HEK293T (cell line): ENCODE measurements at regions not wholly inside any gene's neighbourhood (a gene's known extent, or its start where the extent isn't known, plus 50 kb on each side); places are given as distances from the start of the nearest gene placed in this dataset.

ENCODE experiments used
- ARNT ChIP-seq: fragments of 450-650 bp; IDR thresholded peaks from 2 replicates; pipeline ENCODE4 v1.6.1; 2017; ENCODE audit warnings: mild to moderate bottlenecking
- BHLHE40 ChIP-seq: fragments of 450-650 bp; IDR thresholded peaks from 2 replicates; pipeline ENCODE4 v1.6.1; 2016; ENCODE audit warnings: mild to moderate bottlenecking, moderate library complexity, borderline replicate concordance
- CTBP1 ChIP-seq: fragments of 450-650 bp; IDR thresholded peaks from 2 replicates; pipeline ENCODE4 v1.6.1; 2016; ENCODE audit warnings: borderline replicate concordance
- ELF4 ChIP-seq: fragments of 450-650 bp; IDR thresholded peaks from 2 replicates; pipeline ENCODE4 v1.6.1; 2017; ENCODE audit warnings: antibody characterized with exemption
- FOXK2 ChIP-seq: fragments of 450-650 bp; IDR thresholded peaks from 2 replicates; pipeline ENCODE4 v1.6.1; 2016; ENCODE audit warnings: mild to moderate bottlenecking
- FOXM1 ChIP-seq: fragments of 450-650 bp; IDR thresholded peaks from 2 replicates; pipeline ENCODE4 v1.6.1; 2017; ENCODE audit warnings: mild to moderate bottlenecking, borderline replicate concordance
- LEF1 ChIP-seq: fragments of 450-650 bp; IDR thresholded peaks from 2 replicates; pipeline ENCODE4 v1.6.1; 2017; ENCODE audit warnings: mild to moderate bottlenecking, borderline replicate concordance
- NFRKB ChIP-seq: fragments of 450-650 bp; IDR thresholded peaks from 2 replicates; pipeline ENCODE4 v1.6.1; 2016; ENCODE audit warnings: mild to moderate bottlenecking, moderate library complexity
- SP1 ChIP-seq: fragments of 450-650 bp; IDR thresholded peaks from 2 replicates; pipeline ENCODE4 v1.6.1; 2017
- SUZ12 ChIP-seq: fragments of 450-650 bp; IDR thresholded peaks from 2 replicates; pipeline ENCODE4 v1.6.1; 2016; ENCODE audit warnings: mild to moderate bottlenecking
- TARDBP ChIP-seq: fragments of 450-650 bp; IDR thresholded peaks from 2 replicates; pipeline ENCODE4 v1.6.1; 2016
- ZNF384 ChIP-seq: fragments of 450-650 bp; IDR thresholded peaks from 2 replicates; pipeline ENCODE4 v1.6.1; 2016
- TF ChIP-seq, protein P1 (sequence below): fragments of 450-650 bp; IDR thresholded peaks from 2 replicates; pipeline ENCODE4 v1.6.1; 2016

DNA sequence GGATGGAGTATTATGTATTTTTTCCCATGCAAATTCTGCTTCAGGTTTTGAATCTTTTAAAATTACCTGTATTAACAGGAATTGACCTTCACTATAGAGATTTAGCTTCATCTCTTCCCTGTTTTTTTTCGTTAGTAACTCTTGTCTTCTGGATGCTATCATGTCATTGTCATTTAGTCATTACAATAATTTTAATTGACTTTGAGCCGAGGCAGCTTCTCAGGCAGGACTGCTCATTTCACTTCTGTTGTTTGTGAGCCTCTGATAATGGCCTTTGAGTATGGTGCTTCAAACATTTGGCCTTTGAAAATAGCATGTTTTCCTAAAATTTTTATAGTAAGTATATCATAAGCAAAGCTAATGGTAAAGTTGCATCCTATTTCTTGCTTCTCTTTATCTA is 375.1 kb upstream of the MMS22L start:
- TF ChIP-seq FOXM1 (no peak), NFRKB (no peak), SP1 (no peak), FOXK2 (no peak), TARDBP (no peak), ARNT (no peak), ELF4 (no peak), ZNF384 (no peak), BHLHE40 (no peak), LEF1 (no peak), CTBP1 (no peak), SUZ12 (no peak)
- TF ChIP-seq, protein P1, sequence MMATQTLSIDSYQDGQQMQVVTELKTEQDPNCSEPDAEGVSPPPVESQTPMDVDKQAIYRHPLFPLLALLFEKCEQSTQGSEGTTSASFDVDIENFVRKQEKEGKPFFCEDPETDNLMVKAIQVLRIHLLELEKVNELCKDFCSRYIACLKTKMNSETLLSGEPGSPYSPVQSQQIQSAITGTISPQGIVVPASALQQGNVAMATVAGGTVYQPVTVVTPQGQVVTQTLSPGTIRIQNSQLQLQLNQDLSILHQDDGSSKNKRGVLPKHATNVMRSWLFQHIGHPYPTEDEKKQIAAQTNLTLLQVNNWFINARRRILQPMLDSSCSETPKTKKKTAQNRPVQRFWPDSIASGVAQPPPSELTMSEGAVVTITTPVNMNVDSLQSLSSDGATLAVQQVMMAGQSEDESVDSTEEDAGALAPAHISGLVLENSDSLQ: no peak
